ENCODE measurements at regions not wholly inside any gene's neighbourhood (a gene's known extent, or its start where the extent isn't known, plus 50 kb on each side); places are given as distances from the start of the nearest gene placed in this dataset.

DNA sequence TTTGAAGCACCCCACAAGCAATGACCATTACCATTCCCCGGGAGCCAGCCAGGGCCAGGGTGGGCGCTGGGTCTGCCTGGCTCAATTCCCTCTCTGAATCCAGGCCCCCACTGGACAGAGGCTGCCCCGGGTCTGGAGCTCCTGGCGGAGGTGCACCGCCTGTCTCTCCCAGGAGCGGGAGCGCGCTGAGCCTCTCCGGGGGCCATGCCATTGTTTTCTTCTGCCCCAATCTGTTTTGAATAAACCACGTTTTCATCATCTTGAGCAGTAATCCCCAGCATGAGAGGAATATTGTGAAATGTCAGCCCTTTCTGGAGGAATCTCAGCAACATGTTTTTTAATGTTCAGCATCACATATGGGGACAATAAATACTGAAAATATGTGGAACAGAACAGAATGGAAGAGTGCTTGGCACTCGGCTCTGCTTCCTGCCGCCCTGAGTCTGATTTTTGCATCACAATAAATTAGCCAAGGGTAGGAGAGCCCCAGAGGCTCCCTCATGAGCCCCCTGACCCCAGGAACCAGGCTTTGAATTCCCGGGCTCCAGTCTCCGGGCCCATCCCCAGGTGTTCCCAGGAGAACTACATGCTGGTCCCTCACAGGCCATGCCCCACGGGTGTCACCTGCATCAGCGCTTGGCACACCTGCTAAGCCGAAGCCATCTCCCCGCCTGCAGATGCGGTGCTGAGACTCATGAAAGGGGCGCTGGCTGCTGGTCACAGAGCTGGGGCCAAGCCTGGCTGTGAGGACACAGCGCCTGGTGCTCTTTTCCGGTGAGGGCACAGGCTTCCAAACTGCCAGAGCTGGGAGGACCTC is 88.8 kb downstream of the INHBB start:
- H3K4me1 ChIP-seq (ENCODE audit: low read length): no peaks in the 10 kb centered on the region

DNA sequence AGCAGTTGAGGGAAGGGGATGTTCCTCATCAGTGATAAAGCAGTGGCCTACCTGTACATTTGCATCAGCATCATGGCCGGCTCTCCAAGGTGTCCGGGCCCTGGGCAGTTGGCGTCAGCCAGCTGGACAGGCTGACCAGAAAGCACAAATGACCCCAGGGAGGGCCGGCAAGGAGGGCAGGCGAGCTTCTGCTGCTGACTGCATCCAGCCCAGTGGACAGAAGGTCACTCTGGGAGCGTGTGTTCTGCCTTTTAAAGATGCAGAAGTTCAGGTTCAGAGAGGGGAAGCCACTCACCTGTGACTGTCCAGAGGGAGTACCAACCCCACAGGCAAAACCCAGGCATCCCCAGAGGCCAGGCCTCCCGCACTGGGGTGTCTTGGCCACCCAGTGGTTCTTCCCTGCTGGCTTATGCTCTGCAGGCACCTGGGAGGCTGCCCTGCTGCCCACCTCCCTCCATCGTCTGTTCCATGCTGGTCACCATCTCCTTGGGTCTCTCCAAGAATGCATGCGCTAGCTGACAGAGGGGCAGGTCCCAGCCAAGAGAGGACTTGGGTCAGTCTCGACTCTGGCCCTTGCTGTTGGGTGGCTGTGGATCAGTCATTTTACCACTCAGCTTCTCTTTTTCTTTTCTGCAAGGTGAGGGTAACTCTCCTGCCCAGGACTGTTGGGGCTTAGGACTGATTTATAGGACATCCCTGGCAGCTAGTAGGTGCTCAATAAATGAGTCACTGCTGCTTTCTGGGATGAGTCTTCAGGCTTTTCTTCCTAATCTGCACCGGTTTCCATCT is 89.9 kb downstream of the INHBB start:
- Histone ChIP-seq H3K4me1 (ENCODE audit: low read length) (no peaks in the 10 kb centered on the region), H3K79me2 (ENCODE audit: low read length) (no peaks in the 10 kb centered on the region), H3K27ac (ENCODE audit: low read length) (no peak overlapping the region), H3K9me2 (replicated peaks; ENCODE audit: insufficient read depth, low read length) (no peaks in the 10 kb centered on the region), H3K4me3 (ENCODE audit: low read length) (no peak overlapping the region), H2AFZ (ENCODE audit: low read length) (no peak overlapping the region), H3F3A (ENCODE audit: insufficient read depth, low read length) (no peaks in the 10 kb centered on the region), H3K9ac (ENCODE audit: low read length) (no peak overlapping the region), H3K4me2 (ENCODE audit: low read depth, low read length) (no peak overlapping the region), H4K20me1 (ENCODE audit: insufficient read depth, low read length) (no peaks in the 10 kb centered on the region), H3K27me3 (replicated peaks; ENCODE audit: insufficient read depth, low read length) (no peaks in the 10 kb centered on the region; the same call in 1 of the 2 replicates), H3K36me3 (replicated peaks; ENCODE audit: insufficient read depth, low read length) (no peaks in the 10 kb centered on the region), H3K9me3 (replicated peaks; ENCODE audit: insufficient read depth, low read length) (no peaks in the 10 kb centered on the region)
- no peak for DNase-seq
- TF ChIP-seq EZH2phosphoT487 (IDR thresholded peaks at IDR 0.05; ENCODE audit: low read length) (no peak), EZH2 (optimal IDR thresholded peaks at IDR 0.05; ENCODE audit: low read depth, low read length) (no peak)
- TF ChIP-seq, protein P1, sequence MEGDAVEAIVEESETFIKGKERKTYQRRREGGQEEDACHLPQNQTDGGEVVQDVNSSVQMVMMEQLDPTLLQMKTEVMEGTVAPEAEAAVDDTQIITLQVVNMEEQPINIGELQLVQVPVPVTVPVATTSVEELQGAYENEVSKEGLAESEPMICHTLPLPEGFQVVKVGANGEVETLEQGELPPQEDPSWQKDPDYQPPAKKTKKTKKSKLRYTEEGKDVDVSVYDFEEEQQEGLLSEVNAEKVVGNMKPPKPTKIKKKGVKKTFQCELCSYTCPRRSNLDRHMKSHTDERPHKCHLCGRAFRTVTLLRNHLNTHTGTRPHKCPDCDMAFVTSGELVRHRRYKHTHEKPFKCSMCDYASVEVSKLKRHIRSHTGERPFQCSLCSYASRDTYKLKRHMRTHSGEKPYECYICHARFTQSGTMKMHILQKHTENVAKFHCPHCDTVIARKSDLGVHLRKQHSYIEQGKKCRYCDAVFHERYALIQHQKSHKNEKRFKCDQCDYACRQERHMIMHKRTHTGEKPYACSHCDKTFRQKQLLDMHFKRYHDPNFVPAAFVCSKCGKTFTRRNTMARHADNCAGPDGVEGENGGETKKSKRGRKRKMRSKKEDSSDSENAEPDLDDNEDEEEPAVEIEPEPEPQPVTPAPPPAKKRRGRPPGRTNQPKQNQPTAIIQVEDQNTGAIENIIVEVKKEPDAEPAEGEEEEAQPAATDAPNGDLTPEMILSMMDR (IDR thresholded peaks at IDR 0.05; ENCODE audit: low read length): no peak

More for the DNA sequence above, 88.8 kb downstream of the INHBB start:
- no peaks in the 10 kb centered on the region; the same call in 1 of the 2 replicates for H3K27me3 ChIP-seq (replicated peaks; ENCODE audit: insufficient read depth, low read length)
- no peak overlapping the region for H3K4me3 ChIP-seq (ENCODE audit: low read length)
- H4K20me1 ChIP-seq (ENCODE audit: insufficient read depth, low read length): no peaks in the 10 kb centered on the region
- H3K4me2 ChIP-seq (ENCODE audit: low read depth, low read length): no peak overlapping the region
- no peaks in the 10 kb centered on the region for H3F3A ChIP-seq (ENCODE audit: insufficient read depth, low read length)
- TF ChIP-seq EZH2phosphoT487 (IDR thresholded peaks at IDR 0.05; ENCODE audit: low read length): no peak
- TF ChIP-seq, protein P1 (IDR thresholded peaks at IDR 0.05; ENCODE audit: low read length): no peak
- no peak for TF ChIP-seq EZH2 (optimal IDR thresholded peaks at IDR 0.05; ENCODE audit: low read depth, low read length)
- no peaks in the 10 kb centered on the region for H3K9me2 ChIP-seq (replicated peaks; ENCODE audit: insufficient read depth, low read length)
- H3K9ac ChIP-seq (ENCODE audit: low read length): no peak overlapping the region
- no peak for DNase-seq
- no peak overlapping the region for H2AFZ ChIP-seq (ENCODE audit: low read length)
- no peaks in the 10 kb centered on the region for H3K36me3 ChIP-seq (replicated peaks; ENCODE audit: insufficient read depth, low read length)
- H3K9me3 ChIP-seq (replicated peaks; ENCODE audit: insufficient read depth, low read length): no peaks in the 10 kb centered on the region
- no peak overlapping the region for H3K27ac ChIP-seq (ENCODE audit: low read length)
- no peaks in the 10 kb centered on the region for H3K79me2 ChIP-seq (ENCODE audit: low read length)

DNA sequence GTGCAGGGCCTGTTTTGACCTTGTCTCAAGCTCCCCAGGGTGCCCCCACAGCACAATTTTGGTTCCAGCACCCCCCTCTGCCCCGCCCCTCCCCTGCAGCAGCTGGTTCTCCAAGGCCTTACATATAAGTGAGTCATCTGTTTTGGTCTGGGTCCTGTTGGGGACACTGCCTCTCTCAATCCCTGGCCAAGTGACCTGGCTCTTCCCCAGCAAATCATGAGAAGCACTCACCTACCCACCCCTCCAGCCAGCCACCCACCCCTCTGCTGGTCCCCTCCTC is 90.5 kb downstream of the INHBB start:
- Histone ChIP-seq H4K20me1 (ENCODE audit: insufficient read depth, low read length) (no peaks in the 10 kb centered on the region), H3K9me3 (replicated peaks; ENCODE audit: insufficient read depth, low read length) (no peaks in the 10 kb centered on the region), H3K4me2 (ENCODE audit: low read depth, low read length) (no peak overlapping the region), H3K36me3 (replicated peaks; ENCODE audit: insufficient read depth, low read length) (no peaks in the 10 kb centered on the region), H2AFZ (ENCODE audit: low read length) (no peak overlapping the region), H3K4me1 (ENCODE audit: low read length) (no peaks in the 10 kb centered on the region), H3K4me3 (ENCODE audit: low read length) (no peak overlapping the region), H3K27ac (ENCODE audit: low read length) (no peak overlapping the region), H3K9me2 (replicated peaks; ENCODE audit: insufficient read depth, low read length) (no peaks in the 10 kb centered on the region), H3F3A (ENCODE audit: insufficient read depth, low read length) (no peaks in the 10 kb centered on the region), H3K9ac (ENCODE audit: low read length) (no peak overlapping the region), H3K27me3 (replicated peaks; ENCODE audit: insufficient read depth, low read length) (peaks cover 3% of the 10 kb centered on the region; the same call in 1 of the 2 replicates), H3K79me2 (ENCODE audit: low read length) (no peaks in the 10 kb centered on the region)
- TF ChIP-seq, protein P1 (IDR thresholded peaks at IDR 0.05; ENCODE audit: low read length): no peak
- TF ChIP-seq EZH2phosphoT487 (IDR thresholded peaks at IDR 0.05; ENCODE audit: low read length) (no peak), EZH2 (optimal IDR thresholded peaks at IDR 0.05; ENCODE audit: low read depth, low read length) (no peak)
- DNase-seq: no peak

Data from MM.1S (cell line).